ENCODE measurements at regions not wholly inside any gene's neighbourhood (a gene's known extent, or its start where the extent isn't known, plus 50 kb on each side); places are given as distances from the start of the nearest gene placed in this dataset.

- no peak for TF ChIP-seq ZNF341 (tag by site-specific recombination; IDR thresholded peaks at IDR 0.05; ENCODE audit: low read depth)
Observed at GRCh38 chr6:37093728-37094069, 76.3 kb upstream of the PIM1 start (continued).

- TF ChIP-seq YY1 (tag by site-specific recombination; IDR thresholded peaks at IDR 0.05), result no peak
- TF ChIP-seq PBX3 (CRISPR knock-in tag; IDR thresholded peaks at IDR 0.05), result no peak
- no peak for TF ChIP-seq ZNF701 (tag by site-specific recombination; IDR thresholded peaks at IDR 0.05)
- TF ChIP-seq, protein P1, sequence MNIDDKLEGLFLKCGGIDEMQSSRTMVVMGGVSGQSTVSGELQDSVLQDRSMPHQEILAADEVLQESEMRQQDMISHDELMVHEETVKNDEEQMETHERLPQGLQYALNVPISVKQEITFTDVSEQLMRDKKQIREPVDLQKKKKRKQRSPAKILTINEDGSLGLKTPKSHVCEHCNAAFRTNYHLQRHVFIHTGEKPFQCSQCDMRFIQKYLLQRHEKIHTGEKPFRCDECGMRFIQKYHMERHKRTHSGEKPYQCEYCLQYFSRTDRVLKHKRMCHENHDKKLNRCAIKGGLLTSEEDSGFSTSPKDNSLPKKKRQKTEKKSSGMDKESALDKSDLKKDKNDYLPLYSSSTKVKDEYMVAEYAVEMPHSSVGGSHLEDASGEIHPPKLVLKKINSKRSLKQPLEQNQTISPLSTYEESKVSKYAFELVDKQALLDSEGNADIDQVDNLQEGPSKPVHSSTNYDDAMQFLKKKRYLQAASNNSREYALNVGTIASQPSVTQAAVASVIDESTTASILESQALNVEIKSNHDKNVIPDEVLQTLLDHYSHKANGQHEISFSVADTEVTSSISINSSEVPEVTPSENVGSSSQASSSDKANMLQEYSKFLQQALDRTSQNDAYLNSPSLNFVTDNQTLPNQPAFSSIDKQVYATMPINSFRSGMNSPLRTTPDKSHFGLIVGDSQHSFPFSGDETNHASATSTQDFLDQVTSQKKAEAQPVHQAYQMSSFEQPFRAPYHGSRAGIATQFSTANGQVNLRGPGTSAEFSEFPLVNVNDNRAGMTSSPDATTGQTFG (tag by site-specific recombination; IDR thresholded peaks at IDR 0.05; ENCODE audit: borderline replicate concordance), result no peak
- TF ChIP-seq WT1 (tag by site-specific recombination; IDR thresholded peaks at IDR 0.05), result no peak
- TF ChIP-seq, protein P2, sequence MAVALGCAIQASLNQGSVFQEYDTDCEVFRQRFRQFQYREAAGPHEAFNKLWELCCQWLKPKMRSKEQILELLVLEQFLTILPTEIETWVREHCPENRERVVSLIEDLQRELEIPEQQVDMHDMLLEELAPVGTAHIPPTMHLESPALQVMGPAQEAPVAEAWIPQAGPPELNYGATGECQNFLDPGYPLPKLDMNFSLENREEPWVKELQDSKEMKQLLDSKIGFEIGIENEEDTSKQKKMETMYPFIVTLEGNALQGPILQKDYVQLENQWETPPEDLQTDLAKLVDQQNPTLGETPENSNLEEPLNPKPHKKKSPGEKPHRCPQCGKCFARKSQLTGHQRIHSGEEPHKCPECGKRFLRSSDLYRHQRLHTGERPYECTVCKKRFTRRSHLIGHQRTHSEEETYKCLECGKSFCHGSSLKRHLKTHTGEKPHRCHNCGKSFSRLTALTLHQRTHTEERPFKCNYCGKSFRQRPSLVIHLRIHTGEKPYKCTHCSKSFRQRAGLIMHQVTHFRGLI (tag by site-specific recombination; IDR thresholded peaks at IDR 0.05), result no peak
- no peak for TF ChIP-seq ZNF292 (tag by site-specific recombination; IDR thresholded peaks at IDR 0.05; ENCODE audit: borderline replicate concordance, low read depth)
- TF ChIP-seq ZBTB21 (tag by site-specific recombination; IDR thresholded peaks at IDR 0.05), result no peak
- no peak for TF ChIP-seq ZFP37 (tag by site-specific recombination; IDR thresholded peaks at IDR 0.05)
- TF ChIP-seq ZNF544 (tag by site-specific recombination; IDR thresholded peaks at IDR 0.05), result no peak
- TF ChIP-seq ZNF426 (tag by site-specific recombination; IDR thresholded peaks at IDR 0.05), result no peak
- TF ChIP-seq ZNF514 (tag by site-specific recombination; IDR thresholded peaks at IDR 0.05), result no peak
- no peak for TF ChIP-seq KLF7 (tag by site-specific recombination; IDR thresholded peaks at IDR 0.05; ENCODE audit: borderline replicate concordance)
- no peak for TF ChIP-seq ZBTB17 (tag by site-specific recombination; IDR thresholded peaks at IDR 0.05)
- TF ChIP-seq ZNF391 (tag by site-specific recombination; IDR thresholded peaks at IDR 0.05; ENCODE audit: borderline replicate concordance, low read depth), result no peak
- TF ChIP-seq, protein P3, sequence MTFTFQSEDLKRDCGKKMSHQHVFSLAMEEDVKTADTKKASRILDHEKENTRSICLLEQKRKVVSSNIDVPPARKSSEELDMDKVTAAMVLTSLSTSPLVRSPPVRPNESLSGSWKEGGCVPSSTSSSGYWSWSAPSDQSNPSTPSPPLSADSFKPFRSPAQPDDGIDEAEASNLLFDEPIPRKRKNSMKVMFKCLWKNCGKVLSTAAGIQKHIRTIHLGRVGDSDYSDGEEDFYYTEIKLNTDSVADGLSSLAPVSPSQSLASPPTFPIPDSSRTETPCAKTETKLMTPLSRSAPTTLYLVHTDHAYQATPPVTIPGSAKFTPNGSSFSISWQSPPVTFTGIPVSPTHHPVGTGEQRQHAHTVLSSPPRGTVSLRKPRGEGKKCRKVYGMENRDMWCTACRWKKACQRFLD (tag by site-specific recombination; IDR thresholded peaks at IDR 0.05), result no peak
- ChIA-PET CTCF (interaction anchor here (0.9 to 2.2 kb wide), 5 partner anchors 8 to 114 kb away, joined by 3 to 7 read pairs (median 4); no protein-coding TSS in a partner anchor), POLR2A (interaction anchor here (1.0 kb wide), 1 partner anchor 35 kb away, joined by 7 read pairs; no protein-coding TSS in a partner anchor)
- Histone ChIP-seq H3K27ac (ENCODE audit: extremely low read depth, low read depth, low read length) (no peak overlapping the region), H3K4me1 (ENCODE audit: control insufficient read depth, insufficient read depth, low read length) (no peaks in the 10 kb centered on the region), H3K4me3 (ENCODE audit: low read depth, low read length) (no peak overlapping the region), H3K9me3 (ENCODE audit: control insufficient read depth, insufficient read depth, low read depth, low read length) (no peaks in the 10 kb centered on the region), H3K36me3 (ENCODE audit: control insufficient read depth in 2 of 2, insufficient read depth in 1 of 2, low read length in 2 of 2) (no peaks in the 10 kb centered on the region)
Observed at GRCh38 chr6:37095997-37096396, 74.0 kb upstream of the PIM1 start.

GRCh38 chr6:37097335-37097734 lies 72.6 kb upstream of the PIM1 start:
- Histone ChIP-seq H3K9me3 (ENCODE audit: control insufficient read depth, insufficient read depth, low read depth, low read length) (no peaks in the 10 kb centered on the region), H3K4me1 (ENCODE audit: control insufficient read depth, insufficient read depth, low read length) (peaks cover 6% of the 10 kb centered on the region), H3K4me3 (ENCODE audit: low read depth, low read length) (no peak overlapping the region), H3K36me3 (ENCODE audit: control insufficient read depth in 2 of 2, insufficient read depth in 1 of 2, low read length in 2 of 2) (no peaks in the 10 kb centered on the region), H3K27ac (ENCODE audit: extremely low read depth, low read depth, low read length) (no peak overlapping the region)
- TF ChIP-seq ZNF664 (tag by site-specific recombination; IDR thresholded peaks at IDR 0.05) (peak; percentile 82), ZNF596 (tag by site-specific recombination; IDR thresholded peaks at IDR 0.05) (no peak)
- CTCF ChIA-PET, result interaction anchor here (1.6 to 2.2 kb wide), 3 partner anchors 45 to 74 kb away, joined by 5 to 7 read pairs (median 5); no protein-coding TSS in a partner anchor
- POLR2A ChIA-PET, result no interaction called here
